ENCODE measurements at regions not wholly inside any gene's neighbourhood (a gene's known extent, or its start where the extent isn't known, plus 50 kb on each side); places are given as distances from the start of the nearest gene placed in this dataset.
"Not testable (repeated sequence)": the region's sequence is repeated elsewhere in the genome, so short reads cannot be mapped to it uniquely, and the experiment has no call there.

DNA sequence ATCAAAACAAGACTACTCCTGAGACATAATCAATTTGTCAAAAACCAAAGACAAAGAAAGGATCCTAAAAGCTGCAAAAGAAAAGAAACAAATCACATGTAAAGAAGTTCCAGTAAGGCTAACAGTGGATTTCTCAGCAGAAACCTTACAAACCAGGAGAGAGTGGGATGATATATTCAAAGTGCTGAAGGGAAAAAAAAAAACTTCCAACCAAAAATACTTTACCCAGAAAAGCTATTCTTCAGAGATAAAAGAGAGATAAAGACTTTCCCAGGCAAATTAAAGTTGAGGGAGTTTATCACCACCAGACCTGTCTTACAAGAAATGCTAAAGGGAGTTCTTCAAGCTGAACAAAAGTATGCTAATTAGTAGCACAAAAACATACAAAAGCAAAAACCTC lies 91.9 kb upstream of the PPP2R5C start:
- ATAC-seq: no peak
- H3K9me3 Mint-ChIP-seq: peaks cover 15% of the 10 kb centered on the region
- H3K4me1 Mint-ChIP-seq (ENCODE audit: low read depth): no peaks in the 10 kb centered on the region
- intact Hi-C loops (cut with micrococcal nuclease): no loop called here
- no peak for DNase-seq
- CTCF ChIA-PET: no interaction called here
- H3K27ac Mint-ChIP-seq: no peak overlapping the region
- peaks cover 4% of the 10 kb centered on the region for H3K36me3 Mint-ChIP-seq (ENCODE audit: low read depth)
- no peak overlapping the region for H3K4me3 Mint-ChIP-seq
- H3K27me3 Mint-ChIP-seq: peaks cover 16% of the 10 kb centered on the region
- POLR2A ChIA-PET: no interaction called here
- TF ChIP-seq, protein P1, sequence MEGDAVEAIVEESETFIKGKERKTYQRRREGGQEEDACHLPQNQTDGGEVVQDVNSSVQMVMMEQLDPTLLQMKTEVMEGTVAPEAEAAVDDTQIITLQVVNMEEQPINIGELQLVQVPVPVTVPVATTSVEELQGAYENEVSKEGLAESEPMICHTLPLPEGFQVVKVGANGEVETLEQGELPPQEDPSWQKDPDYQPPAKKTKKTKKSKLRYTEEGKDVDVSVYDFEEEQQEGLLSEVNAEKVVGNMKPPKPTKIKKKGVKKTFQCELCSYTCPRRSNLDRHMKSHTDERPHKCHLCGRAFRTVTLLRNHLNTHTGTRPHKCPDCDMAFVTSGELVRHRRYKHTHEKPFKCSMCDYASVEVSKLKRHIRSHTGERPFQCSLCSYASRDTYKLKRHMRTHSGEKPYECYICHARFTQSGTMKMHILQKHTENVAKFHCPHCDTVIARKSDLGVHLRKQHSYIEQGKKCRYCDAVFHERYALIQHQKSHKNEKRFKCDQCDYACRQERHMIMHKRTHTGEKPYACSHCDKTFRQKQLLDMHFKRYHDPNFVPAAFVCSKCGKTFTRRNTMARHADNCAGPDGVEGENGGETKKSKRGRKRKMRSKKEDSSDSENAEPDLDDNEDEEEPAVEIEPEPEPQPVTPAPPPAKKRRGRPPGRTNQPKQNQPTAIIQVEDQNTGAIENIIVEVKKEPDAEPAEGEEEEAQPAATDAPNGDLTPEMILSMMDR (IDR thresholded peaks at IDR 0.05): no peak

DNA sequence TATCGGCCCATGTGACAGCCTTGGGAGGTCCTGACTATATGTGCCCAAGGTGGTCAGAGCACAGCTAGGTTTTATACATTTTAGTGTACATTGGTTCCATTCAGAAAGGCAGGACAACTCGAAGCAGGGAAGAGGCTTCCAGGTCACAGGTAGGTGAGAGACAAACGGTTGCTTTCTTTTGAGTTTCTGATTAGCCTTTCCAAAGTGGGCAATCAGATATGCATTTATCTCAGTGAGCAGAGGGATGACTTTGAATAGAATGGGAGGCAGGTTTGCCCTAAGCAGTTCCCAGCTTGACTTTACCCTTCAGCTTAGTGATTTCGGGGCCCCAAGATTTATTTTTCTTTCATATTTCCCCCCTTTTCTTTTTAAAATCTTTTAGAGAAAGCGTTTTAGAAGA lies 87.6 kb upstream of the PPP2R5C start:
- CTCF ChIA-PET: no interaction called here
- Mint-ChIP-seq H3K9me3 (peaks cover 12% of the 10 kb centered on the region), H3K27ac (no peak overlapping the region), H3K36me3 (ENCODE audit: low read depth) (peaks cover 4% of the 10 kb centered on the region), H3K4me1 (ENCODE audit: low read depth) (no peaks in the 10 kb centered on the region), H3K27me3 (peaks cover 6% of the 10 kb centered on the region), H3K4me3 (no peak overlapping the region)
- ATAC-seq: no peak
- no peak for DNase-seq
- POLR2A ChIA-PET: interaction anchor here (0.7 kb wide), 1 partner anchor 422 kb away, joined by 3 read pairs; no protein-coding TSS in a partner anchor
- TF ChIP-seq, protein P1 (IDR thresholded peaks at IDR 0.05): no peak
- intact Hi-C loops (cut with micrococcal nuclease): no loop called here

DNA sequence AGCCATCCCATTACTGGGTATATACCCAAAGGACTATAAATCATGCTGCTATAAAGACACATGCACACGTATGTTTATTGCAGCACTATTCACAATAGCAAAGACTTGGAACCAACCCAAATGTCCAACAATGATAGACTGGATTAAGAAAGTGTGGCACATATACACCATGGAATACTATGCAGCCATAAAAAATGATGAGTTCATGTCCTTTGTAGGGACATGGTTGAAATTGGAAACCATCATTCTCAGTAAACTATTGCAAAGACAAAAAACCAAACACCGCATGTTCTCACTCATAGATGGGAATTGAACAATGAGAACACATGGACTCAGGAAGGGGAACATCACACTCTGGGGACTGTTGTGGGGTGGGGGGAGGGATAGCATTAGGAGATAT lies 85.7 kb upstream of the PPP2R5C start:
- POLR2A ChIA-PET: interaction anchor here (0.6 kb wide), 1 partner anchor 1083 kb away, joined by 3 read pairs; no protein-coding TSS in a partner anchor
- DNase-seq; H3K36me3 Mint-ChIP-seq (ENCODE audit: low read depth); intact Hi-C loops (cut with micrococcal nuclease); H3K9me3 Mint-ChIP-seq; H3K4me3 Mint-ChIP-seq; H3K27ac Mint-ChIP-seq; CTCF ChIA-PET; H3K4me1 Mint-ChIP-seq (ENCODE audit: low read depth); ATAC-seq; H3K27me3 Mint-ChIP-seq: not testable (repeated sequence)

DNA sequence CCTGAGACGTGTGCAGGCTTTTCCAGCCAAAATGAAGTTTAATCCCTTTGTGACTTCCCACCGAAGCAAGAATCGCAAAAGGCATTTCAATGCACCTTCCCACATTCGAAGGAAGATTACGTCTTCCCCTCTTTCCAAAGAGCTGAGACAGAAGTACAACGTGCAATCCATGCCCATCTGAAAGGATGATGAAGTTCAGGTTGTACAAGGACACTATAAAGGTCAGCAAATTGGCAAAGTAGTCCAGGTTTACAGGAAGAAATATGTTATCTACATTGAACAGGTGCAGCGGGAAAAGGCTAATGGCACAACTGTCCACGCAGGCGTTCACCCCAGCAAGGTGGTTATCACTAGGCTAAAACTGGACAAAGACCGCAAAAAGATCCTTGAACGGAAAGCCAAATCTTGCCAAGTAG lies 83.6 kb upstream of the PPP2R5C start:
- CTCF ChIA-PET; H3K4me1 Mint-ChIP-seq (ENCODE audit: low read depth); DNase-seq; H3K4me3 Mint-ChIP-seq; H3K9me3 Mint-ChIP-seq; intact Hi-C loops (cut with micrococcal nuclease); ATAC-seq; H3K27me3 Mint-ChIP-seq; H3K27ac Mint-ChIP-seq; POLR2A ChIA-PET; H3K36me3 Mint-ChIP-seq (ENCODE audit: low read depth): not testable (repeated sequence)

DNA sequence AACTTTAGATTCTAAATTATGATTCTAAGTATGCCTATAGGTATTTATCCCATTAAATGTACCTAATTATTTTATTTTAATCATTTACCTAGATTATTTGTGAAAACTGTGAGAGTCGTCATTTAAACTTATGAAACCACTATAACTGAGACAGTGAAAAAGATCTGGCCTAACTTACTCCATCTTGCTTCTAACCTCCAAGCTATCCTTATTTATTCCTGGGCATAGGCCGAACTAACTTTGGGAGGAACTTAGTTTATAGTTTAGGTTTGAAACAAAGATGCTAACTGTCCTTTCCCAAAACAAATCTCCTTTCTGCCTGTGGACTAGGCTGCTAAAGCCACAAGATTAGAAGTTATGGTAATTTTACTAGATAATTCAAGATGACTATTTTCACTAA lies 79.7 kb upstream of the PPP2R5C start:
- DNase-seq (no peak), ATAC-seq (no peak)
- ChIA-PET POLR2A (no interaction called here), CTCF (no interaction called here)
- Mint-ChIP-seq H3K36me3 (ENCODE audit: low read depth) (no peaks in the 10 kb centered on the region), H3K27me3 (peaks cover 6% of the 10 kb centered on the region), H3K9me3 (no peaks in the 10 kb centered on the region), H3K4me3 (no peak overlapping the region), H3K4me1 (ENCODE audit: low read depth) (no peaks in the 10 kb centered on the region), H3K27ac (no peak overlapping the region)
- TF ChIP-seq, protein P1 (IDR thresholded peaks at IDR 0.05): no peak
- intact Hi-C loops (cut with micrococcal nuclease): no loop called here

DNA sequence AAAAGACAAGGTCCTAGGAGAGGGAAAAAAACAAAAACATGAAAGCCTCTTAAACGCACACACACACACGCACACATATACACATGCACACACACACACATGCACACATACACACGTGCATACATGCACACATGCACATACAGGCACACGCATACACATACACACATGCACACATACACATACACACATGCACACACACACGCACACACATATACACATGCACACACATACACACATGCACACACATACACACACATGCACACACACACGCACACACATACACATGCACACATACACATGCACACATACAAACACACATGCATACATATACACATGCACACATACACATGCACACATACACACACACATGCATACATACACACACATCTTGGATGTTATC lies 78.1 kb upstream of the PPP2R5C start:
- ATAC-seq (no peak), DNase-seq (no peak)
- TF ChIP-seq, protein P1 (IDR thresholded peaks at IDR 0.05): no peak
- intact Hi-C loops (cut with micrococcal nuclease): no loop called here
- Mint-ChIP-seq H3K4me3 (no peak overlapping the region), H3K36me3 (ENCODE audit: low read depth) (no peaks in the 10 kb centered on the region), H3K4me1 (ENCODE audit: low read depth) (no peaks in the 10 kb centered on the region), H3K27me3 (peaks cover 6% of the 10 kb centered on the region), H3K27ac (no peak overlapping the region), H3K9me3 (no peaks in the 10 kb centered on the region)
- ChIA-PET POLR2A (no interaction called here), CTCF (no interaction called here)

Data from activated CD8-positive, alpha-beta T cell treated with anti-CD3 and anti-CD28 coated beads for 36 hours (primary cell).